Liver (tissue), 3 donors: ENCODE measurements at regions not wholly inside any gene's neighbourhood (a gene's known extent, or its start where the extent isn't known, plus 50 kb on each side); places are given as distances from the start of the nearest gene placed in this dataset.

Experiments
- EGR1 ChIP-seq, 2 donors: IDR thresholded peaks; 2 replicates each; pipeline ENCODE4 v1.6.1; 2016 to 2018; ENCODE audit warnings: antibody characterized with exemption in 2 of 2, low read depth in 2 of 2
- FOXA1 ChIP-seq: IDR thresholded peaks from 2 replicates; pipeline ENCODE4 v1.6.1; 2016; ENCODE audit warnings: antibody characterized with exemption
- GABPA ChIP-seq, 2 donors: IDR thresholded peaks in 1 of 2; conservative IDR thresholded peaks in 1 of 2; 2 replicates each; pipeline ENCODE4 v1.6.1; 2016; ENCODE audit warnings: antibody characterized with exemption in 2 of 2, mild to moderate bottlenecking in 1 of 2, moderate library complexity in 1 of 2
- NR2F2 ChIP-seq: IDR thresholded peaks from 2 replicates; pipeline ENCODE4 v1.6.1; 2016; ENCODE audit warnings: antibody characterized with exemption
- RAD21 ChIP-seq, 2 donors: IDR thresholded peaks; 2 replicates each; pipeline ENCODE4 v1.6.1; 2016; ENCODE audit warnings: antibody characterized with exemption in 2 of 2, mild to moderate bottlenecking in 2 of 2
- SP1 ChIP-seq: IDR thresholded peaks from 2 replicates; pipeline ENCODE4 v1.6.1; 2018; ENCODE audit warnings: antibody characterized with exemption, mild to moderate bottlenecking
- TF ChIP-seq, protein P1 (sequence below): fragments of 150-350 bp; IDR thresholded peaks from 2 replicates; pipeline ENCODE4 v1.5.1; 2017; ENCODE audit warnings: improper control_type of control experiment, low read depth, low read length; ENCODE audit not compliant: missing input control
- TF ChIP-seq, protein P2 (sequence below): IDR thresholded peaks from 2 replicates; pipeline ENCODE4 v1.6.1; 2016; ENCODE audit warnings: antibody characterized with exemption, mild to moderate bottlenecking
- TF ChIP-seq, protein P3 (sequence below): IDR thresholded peaks from 2 replicates; pipeline ENCODE4 v1.6.1; 2016; ENCODE audit warnings: antibody characterized with exemption
- donor health status: healthy.
- donor health status: healthy.

DNA sequence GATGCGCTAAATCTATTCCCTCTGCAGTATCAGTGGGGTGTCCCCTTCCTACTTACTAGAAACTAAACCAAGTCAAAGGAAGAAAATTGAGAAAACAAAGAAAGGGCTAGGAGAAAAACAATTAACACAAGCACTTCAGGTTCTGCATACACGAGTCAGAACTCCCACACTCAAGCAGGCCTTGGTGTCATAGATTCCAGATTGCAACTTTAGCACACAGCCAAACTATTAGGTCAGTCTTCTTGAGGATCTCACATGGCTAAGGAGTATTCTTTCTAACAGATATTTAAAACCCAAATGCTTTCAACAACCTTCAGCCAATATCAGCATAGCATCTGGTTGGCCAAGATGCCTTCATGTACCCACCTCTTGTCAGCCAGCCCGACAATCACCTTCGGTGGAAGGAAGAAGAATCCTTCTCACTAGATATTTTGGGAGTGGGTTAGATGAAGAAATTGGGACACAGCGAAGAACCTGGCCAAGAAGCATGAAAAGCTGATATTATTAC is 340.0 kb downstream of the VPS13C start:
- TF ChIP-seq EGR1 (IDR thresholded peaks at IDR 0.05; ENCODE audit: low read depth in 2 of 2), result no peak
- TF ChIP-seq, protein P1, sequence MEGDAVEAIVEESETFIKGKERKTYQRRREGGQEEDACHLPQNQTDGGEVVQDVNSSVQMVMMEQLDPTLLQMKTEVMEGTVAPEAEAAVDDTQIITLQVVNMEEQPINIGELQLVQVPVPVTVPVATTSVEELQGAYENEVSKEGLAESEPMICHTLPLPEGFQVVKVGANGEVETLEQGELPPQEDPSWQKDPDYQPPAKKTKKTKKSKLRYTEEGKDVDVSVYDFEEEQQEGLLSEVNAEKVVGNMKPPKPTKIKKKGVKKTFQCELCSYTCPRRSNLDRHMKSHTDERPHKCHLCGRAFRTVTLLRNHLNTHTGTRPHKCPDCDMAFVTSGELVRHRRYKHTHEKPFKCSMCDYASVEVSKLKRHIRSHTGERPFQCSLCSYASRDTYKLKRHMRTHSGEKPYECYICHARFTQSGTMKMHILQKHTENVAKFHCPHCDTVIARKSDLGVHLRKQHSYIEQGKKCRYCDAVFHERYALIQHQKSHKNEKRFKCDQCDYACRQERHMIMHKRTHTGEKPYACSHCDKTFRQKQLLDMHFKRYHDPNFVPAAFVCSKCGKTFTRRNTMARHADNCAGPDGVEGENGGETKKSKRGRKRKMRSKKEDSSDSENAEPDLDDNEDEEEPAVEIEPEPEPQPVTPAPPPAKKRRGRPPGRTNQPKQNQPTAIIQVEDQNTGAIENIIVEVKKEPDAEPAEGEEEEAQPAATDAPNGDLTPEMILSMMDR, result no peak
- TF ChIP-seq FOXA1, result no peak
- no peak for TF ChIP-seq SP1
- TF ChIP-seq NR2F2, result no peak
- no peak for TF ChIP-seq GABPA (IDR thresholded peaks at IDR 0.05 in 1 of 2, conservative IDR thresholded peaks at IDR 0.05 in 1 of 2)
- TF ChIP-seq, protein P2, sequence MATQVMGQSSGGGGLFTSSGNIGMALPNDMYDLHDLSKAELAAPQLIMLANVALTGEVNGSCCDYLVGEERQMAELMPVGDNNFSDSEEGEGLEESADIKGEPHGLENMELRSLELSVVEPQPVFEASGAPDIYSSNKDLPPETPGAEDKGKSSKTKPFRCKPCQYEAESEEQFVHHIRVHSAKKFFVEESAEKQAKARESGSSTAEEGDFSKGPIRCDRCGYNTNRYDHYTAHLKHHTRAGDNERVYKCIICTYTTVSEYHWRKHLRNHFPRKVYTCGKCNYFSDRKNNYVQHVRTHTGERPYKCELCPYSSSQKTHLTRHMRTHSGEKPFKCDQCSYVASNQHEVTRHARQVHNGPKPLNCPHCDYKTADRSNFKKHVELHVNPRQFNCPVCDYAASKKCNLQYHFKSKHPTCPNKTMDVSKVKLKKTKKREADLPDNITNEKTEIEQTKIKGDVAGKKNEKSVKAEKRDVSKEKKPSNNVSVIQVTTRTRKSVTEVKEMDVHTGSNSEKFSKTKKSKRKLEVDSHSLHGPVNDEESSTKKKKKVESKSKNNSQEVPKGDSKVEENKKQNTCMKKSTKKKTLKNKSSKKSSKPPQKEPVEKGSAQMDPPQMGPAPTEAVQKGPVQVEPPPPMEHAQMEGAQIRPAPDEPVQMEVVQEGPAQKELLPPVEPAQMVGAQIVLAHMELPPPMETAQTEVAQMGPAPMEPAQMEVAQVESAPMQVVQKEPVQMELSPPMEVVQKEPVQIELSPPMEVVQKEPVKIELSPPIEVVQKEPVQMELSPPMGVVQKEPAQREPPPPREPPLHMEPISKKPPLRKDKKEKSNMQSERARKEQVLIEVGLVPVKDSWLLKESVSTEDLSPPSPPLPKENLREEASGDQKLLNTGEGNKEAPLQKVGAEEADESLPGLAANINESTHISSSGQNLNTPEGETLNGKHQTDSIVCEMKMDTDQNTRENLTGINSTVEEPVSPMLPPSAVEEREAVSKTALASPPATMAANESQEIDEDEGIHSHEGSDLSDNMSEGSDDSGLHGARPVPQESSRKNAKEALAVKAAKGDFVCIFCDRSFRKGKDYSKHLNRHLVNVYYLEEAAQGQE, result no peak
- no peak for TF ChIP-seq RAD21 (IDR thresholded peaks at IDR 0.05)
- TF ChIP-seq, protein P3, sequence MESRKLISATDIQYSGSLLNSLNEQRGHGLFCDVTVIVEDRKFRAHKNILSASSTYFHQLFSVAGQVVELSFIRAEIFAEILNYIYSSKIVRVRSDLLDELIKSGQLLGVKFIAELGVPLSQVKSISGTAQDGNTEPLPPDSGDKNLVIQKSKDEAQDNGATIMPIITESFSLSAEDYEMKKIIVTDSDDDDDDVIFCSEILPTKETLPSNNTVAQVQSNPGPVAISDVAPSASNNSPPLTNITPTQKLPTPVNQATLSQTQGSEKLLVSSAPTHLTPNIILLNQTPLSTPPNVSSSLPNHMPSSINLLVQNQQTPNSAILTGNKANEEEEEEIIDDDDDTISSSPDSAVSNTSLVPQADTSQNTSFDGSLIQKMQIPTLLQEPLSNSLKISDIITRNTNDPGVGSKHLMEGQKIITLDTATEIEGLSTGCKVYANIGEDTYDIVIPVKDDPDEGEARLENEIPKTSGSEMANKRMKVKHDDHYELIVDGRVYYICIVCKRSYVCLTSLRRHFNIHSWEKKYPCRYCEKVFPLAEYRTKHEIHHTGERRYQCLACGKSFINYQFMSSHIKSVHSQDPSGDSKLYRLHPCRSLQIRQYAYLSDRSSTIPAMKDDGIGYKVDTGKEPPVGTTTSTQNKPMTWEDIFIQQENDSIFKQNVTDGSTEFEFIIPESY, result no peak
